Activated T-helper 1 cell treated with anti-CD3 and anti-CD28 coated beads, Interleukin-12 subunit alpha, Interleukin-12 subunit beta, Interleukin-2, Interleukin-4 antibody, amounts not matched to agents 30 ng/mL and 10 ng/mL and 1 ng/mL, durations not matched to agents 14 hours and 24 hours and 36 hours (primary cell): ENCODE measurements at regions not wholly inside any gene's neighbourhood (a gene's known extent, or its start where the extent isn't known, plus 50 kb on each side); places are given as distances from the start of the nearest gene placed in this dataset.

Experiments
- DNase-seq: peaks from one replicate; pipeline ENCODE4 v3.0.0; 2021; ENCODE audit warnings: low spot score
- H3K27ac Mint-ChIP-seq: one replicate; pipeline ENCODE4 v1.8.0; 2021; ENCODE audit warnings: mild to moderate bottlenecking, mixed read lengths
- H3K27me3 Mint-ChIP-seq: one replicate; pipeline ENCODE4 v1.8.0; 2022; ENCODE audit warnings: mild to moderate bottlenecking, moderate library complexity, mixed read lengths; ENCODE audit not compliant: insufficient read depth
- H3K36me3 Mint-ChIP-seq: one replicate; pipeline ENCODE4 v1.8.0; 2021; ENCODE audit warnings: low read depth, mixed read lengths
- H3K4me1 Mint-ChIP-seq: one replicate; pipeline ENCODE4 v1.8.0; 2021; ENCODE audit warnings: low read depth, mixed read lengths
- H3K4me3 Mint-ChIP-seq: one replicate; pipeline ENCODE4 v1.8.0; 2021; ENCODE audit warnings: mild to moderate bottlenecking, moderate library complexity, mixed read lengths
- H3K9me3 Mint-ChIP-seq: one replicate; pipeline ENCODE4 v1.8.0; 2021; ENCODE audit warnings: mixed read lengths
- intact Hi-C: fragments of 100-400 bp; cut with micrococcal nuclease; formaldehyde crosslinking; loops from one replicate; pipeline ENCODE4 v1.15.1; 2024

DNA sequence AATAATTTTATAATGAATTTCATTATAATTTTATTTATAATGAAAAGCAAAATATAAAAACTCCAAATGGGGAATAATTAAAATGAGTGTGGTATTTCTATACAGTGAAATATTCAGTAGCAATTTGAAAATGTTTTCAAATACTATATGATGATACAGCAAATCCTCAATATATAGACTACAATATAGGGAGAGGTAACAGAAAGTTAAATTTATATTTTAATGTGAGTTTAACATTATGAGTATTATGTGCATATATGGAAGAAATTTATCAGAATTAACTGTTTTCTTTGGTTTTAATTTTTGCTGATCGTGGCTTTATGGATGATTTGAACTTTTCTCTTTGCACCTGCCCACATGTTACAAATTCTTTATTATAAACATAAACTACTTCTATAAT lies 500.9 kb upstream of the ARRDC3 start:
- Mint-ChIP-seq H3K9me3 (no peaks in the 10 kb centered on the region), H3K36me3 (no peaks in the 10 kb centered on the region), H3K27ac (no peak overlapping the region), H3K4me1 (no peaks in the 10 kb centered on the region), H3K4me3 (no peak overlapping the region), H3K27me3 (no peaks in the 10 kb centered on the region)
- intact Hi-C loops: no loop called here
- DNase-seq: no peak

DNA sequence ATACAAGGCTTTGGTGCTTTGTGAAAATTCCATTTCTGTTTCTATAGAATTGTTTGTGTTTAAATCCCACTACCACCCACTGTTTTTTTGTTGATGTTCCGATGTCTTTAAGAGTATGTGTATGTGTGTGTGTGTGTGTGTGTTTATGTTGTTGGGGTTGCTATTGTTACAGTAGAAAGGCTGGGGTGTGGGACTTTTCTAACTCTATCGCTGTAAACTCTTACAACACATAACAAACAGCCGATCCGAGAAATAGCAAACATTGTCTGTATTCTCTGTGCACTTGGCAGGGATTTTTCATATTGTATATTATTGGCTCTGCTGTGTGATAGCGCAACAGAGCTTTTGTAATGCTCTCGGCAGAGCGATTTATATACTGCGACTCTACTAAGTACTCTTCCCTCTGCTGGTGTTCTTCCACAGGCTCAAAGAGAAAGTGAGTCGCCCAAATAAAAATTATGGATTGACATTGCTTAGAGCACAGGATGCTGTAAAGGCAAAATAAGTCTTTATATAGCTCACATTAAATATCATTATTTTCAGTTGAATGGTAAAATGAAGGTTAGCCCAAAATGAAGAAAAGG lies 492.2 kb upstream of the ARRDC3 start:
- Mint-ChIP-seq H3K27ac (no peak overlapping the region), H3K4me1 (no peaks in the 10 kb centered on the region), H3K27me3 (no peaks in the 10 kb centered on the region), H3K36me3 (no peaks in the 10 kb centered on the region), H3K4me3 (no peak overlapping the region), H3K9me3 (no peaks in the 10 kb centered on the region)
- DNase-seq: no peak
- intact Hi-C loops: no loop called here

DNA sequence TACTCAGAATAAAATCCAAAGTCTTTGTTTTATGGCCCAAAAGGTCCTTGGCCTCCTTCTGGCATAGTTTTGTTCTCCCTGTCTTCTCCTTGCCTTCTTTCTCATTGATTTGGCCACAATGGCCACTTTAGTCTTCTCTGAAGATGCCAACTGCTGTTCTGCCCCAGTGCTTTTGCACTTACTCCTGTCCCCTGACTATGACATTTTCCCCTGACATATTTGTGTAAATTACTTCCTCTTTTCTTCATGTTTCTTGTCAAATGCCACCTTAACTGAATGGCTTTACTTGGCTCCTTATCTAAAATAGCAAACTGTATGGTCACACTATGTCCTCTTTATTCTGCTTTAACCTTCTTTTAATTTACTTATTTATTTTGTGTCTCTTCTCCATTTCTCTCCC lies 484.7 kb upstream of the ARRDC3 start:
- DNase-seq: no peak
- Mint-ChIP-seq H3K4me3 (no peak overlapping the region), H3K4me1 (no peaks in the 10 kb centered on the region), H3K36me3 (no peaks in the 10 kb centered on the region), H3K27ac (no peak overlapping the region), H3K27me3 (no peaks in the 10 kb centered on the region), H3K9me3 (no peaks in the 10 kb centered on the region)
- intact Hi-C loops: no loop called here

DNA sequence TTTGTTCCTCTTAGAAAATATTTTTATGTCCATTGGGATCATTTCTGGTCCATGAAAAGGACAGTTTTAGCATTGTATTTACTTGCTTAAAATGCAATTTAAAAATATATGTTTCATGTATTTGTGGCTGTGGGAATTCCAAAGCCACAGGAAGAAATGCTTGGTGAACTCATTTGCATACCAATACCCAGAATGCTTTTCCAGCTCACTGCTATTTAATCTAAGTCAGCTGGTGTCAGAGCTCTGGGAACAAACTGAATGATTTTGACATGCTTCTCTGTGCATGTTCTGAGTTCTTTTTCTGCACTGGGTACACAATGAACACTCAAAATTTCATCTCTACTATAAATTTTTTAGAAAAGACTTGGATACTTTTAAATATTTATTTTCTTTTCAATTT lies 482.8 kb upstream of the ARRDC3 start:
- Mint-ChIP-seq H3K27me3 (no peaks in the 10 kb centered on the region), H3K36me3 (no peaks in the 10 kb centered on the region), H3K9me3 (no peaks in the 10 kb centered on the region), H3K4me1 (no peaks in the 10 kb centered on the region), H3K27ac (no peak overlapping the region), H3K4me3 (no peak overlapping the region)
- intact Hi-C loops: no loop called here
- no peak for DNase-seq

DNA sequence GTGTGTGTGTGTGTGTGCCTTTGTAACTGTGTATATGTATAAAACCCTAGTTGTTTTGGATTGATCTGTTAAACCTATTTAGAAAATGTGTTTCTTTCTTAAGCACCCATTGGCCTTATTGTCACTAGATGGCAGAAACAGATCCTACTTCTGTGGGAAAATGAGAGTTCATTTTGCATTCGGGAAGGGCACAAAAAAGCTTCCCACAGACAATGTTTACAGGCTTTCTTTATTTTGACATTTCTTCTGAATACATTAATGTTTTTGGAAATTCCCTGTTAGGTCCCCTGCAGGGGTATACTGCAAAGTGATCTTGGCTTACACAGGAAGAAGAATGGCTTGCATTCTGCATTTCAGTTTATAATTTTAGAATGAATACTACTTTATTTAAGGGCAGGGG lies 481.8 kb upstream of the ARRDC3 start:
- Mint-ChIP-seq H3K9me3 (no peaks in the 10 kb centered on the region), H3K36me3 (no peaks in the 10 kb centered on the region), H3K27ac (no peak overlapping the region), H3K4me1 (no peaks in the 10 kb centered on the region), H3K27me3 (no peaks in the 10 kb centered on the region), H3K4me3 (no peak overlapping the region)
- DNase-seq: no peak
- intact Hi-C loops: no loop called here

DNA sequence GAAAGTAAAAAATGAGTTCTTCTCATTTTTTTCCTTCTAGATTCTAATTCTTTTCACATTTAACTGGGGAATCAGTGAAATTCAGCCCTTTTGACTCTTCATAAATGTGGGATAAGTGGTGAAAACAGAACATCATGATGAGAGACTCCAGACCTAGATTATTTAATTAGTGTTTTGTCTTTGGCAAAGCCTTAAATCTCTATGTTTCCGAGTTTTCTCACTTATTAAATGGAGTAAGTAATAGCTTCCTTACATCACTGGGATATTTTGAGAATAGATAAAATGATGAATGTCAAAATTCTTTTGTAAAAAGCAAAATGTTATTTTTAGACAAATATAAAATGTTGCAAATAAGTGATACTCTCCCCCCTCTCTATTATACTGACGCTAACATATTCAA lies 468.6 kb upstream of the ARRDC3 start:
- H3K27me3 Mint-ChIP-seq: no peaks in the 10 kb centered on the region
- intact Hi-C loops: no loop called here
- no peaks in the 10 kb centered on the region for H3K9me3 Mint-ChIP-seq
- no peaks in the 10 kb centered on the region for H3K4me1 Mint-ChIP-seq
- H3K36me3 Mint-ChIP-seq: no peaks in the 10 kb centered on the region
- H3K4me3 Mint-ChIP-seq: no peak overlapping the region
- DNase-seq: no peak
- H3K27ac Mint-ChIP-seq: no peak overlapping the region

DNA sequence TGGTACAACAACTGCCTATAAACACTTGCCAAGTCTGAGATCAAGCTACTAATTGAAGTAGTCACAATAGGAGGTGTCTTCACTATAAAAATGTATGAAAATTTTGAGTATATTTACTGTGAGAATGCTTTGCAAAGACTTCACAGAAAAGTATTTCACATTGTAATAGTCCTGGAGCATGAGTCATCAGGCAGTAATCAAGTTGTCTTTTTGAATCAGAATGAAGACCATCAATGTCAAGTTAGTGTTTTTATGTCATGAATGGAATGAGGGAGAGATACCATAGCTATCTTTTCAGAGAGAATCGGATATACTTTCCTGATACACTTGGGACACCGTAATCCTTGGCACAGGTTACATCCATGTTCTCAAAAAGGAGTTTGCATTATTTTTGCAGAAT lies 466.9 kb upstream of the ARRDC3 start:
- Mint-ChIP-seq H3K36me3 (no peaks in the 10 kb centered on the region), H3K4me3 (no peak overlapping the region), H3K4me1 (no peaks in the 10 kb centered on the region), H3K27ac (no peak overlapping the region), H3K27me3 (no peaks in the 10 kb centered on the region), H3K9me3 (no peaks in the 10 kb centered on the region)
- DNase-seq: no peak
- intact Hi-C loops: no loop called here

DNA sequence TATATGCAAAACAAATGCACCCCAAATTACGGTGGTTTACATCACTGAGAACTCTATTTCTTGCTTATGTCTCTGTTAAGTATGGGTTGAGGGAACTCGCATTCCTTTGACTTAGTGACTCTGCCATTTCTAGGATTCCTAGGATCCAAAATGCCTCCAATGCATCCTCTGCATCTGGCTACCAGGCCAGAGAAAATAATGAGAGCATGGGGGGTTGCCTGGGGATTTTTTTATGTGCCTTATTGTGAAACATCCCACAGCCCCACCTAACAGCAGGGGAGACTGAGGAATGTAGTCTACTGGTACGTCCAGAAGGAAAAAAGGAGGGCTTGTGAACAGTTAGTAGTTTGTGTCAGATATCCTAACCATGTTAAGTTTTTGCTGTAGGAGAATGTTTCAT lies 466.0 kb upstream of the ARRDC3 start:
- H3K4me3 Mint-ChIP-seq: no peak overlapping the region
- no peaks in the 10 kb centered on the region for H3K36me3 Mint-ChIP-seq
- H3K27ac Mint-ChIP-seq: no peak overlapping the region
- H3K9me3 Mint-ChIP-seq: no peaks in the 10 kb centered on the region
- no peak for DNase-seq
- no peaks in the 10 kb centered on the region for H3K27me3 Mint-ChIP-seq
- H3K4me1 Mint-ChIP-seq: no peaks in the 10 kb centered on the region
- intact Hi-C loops: no loop called here

DNA sequence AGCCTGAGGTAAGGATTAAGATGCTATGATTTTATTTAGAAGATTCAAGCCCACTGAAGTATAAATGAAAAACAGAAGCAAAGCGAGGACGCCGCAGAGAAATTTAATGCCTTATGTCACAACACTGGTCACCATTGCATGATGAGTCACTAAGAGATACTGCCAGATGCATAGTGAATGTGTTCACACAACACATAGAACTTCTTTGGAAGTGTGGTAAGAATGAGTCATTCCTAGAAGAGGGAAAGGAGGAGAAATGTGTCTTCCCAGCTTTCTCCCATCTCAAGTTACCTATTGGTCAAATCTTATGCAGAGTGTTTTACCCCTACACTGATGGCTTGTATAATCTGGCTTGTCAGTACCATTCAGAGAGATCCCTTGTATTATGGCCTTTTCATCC lies 465.3 kb upstream of the ARRDC3 start:
- no peak for DNase-seq
- Mint-ChIP-seq H3K9me3 (no peaks in the 10 kb centered on the region), H3K36me3 (no peaks in the 10 kb centered on the region), H3K4me1 (no peaks in the 10 kb centered on the region), H3K27me3 (no peaks in the 10 kb centered on the region), H3K27ac (no peak overlapping the region), H3K4me3 (no peak overlapping the region)
- intact Hi-C loops: no loop called here

DNA sequence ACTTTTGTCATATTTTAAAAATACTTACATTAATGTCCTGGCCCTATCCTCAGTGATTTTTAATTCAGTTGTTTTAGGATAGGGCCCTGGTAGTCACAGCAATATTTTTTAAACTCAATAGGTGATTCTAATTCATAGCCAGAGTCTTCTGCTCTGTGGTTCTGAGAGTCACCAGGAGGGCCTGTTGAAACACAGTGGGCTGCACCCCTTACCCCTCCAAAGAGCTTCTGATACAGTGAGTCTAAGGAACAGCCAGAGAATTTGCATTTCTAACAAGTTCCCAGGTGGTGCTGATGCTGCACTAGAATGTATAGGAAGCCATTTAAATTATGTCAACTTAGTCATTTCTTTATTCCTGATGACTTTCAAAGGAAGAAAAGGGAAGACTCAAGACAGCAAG lies 458.3 kb upstream of the ARRDC3 start:
- Mint-ChIP-seq H3K27me3 (no peaks in the 10 kb centered on the region), H3K4me3 (no peak overlapping the region), H3K27ac (no peak overlapping the region), H3K4me1 (no peaks in the 10 kb centered on the region), H3K36me3 (no peaks in the 10 kb centered on the region), H3K9me3 (no peaks in the 10 kb centered on the region)
- intact Hi-C loops: no loop called here
- no peak for DNase-seq

DNA sequence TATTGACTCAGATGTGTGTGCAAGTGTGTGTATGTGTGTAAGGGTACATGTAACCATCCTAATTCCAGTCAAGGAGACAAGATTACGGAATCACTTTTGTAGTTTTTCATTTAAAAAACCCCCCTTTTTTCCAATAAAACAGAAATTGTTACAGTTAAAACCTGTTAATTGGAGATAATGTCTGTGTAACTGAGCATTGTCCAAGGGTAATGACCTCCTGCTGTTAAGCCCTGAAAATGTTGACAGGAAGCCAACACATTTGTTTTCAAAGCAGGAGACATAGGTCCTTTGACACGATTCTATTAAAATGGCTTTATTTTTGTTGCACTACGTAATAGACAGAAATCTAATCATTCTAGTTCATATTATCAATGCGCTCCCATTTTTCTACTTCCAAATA lies 457.3 kb upstream of the ARRDC3 start:
- Mint-ChIP-seq H3K4me3 (no peak overlapping the region), H3K27me3 (no peaks in the 10 kb centered on the region), H3K4me1 (no peaks in the 10 kb centered on the region), H3K27ac (no peak overlapping the region), H3K36me3 (no peaks in the 10 kb centered on the region), H3K9me3 (no peaks in the 10 kb centered on the region)
- intact Hi-C loops: no loop called here
- no peak for DNase-seq

DNA sequence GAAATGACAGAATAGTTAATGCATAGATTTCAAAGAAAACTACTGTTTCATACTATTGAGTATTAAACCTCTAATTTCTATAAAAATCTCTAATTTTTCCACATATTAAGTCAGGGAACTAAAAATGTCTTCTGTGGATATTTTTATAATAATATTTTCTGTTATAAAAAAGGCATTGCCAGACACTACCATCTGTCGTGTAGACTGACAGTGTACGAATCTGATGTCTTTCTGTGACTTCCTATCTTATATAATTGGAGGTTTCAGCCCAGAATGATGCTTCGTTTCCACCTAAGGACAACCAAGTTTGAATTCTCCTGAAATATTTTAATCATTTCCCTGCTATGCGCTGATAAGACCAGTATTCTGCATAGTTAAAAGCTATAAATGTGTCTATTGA lies 456.6 kb upstream of the ARRDC3 start:
- Mint-ChIP-seq H3K27ac (no peak overlapping the region), H3K4me1 (no peaks in the 10 kb centered on the region), H3K9me3 (no peaks in the 10 kb centered on the region), H3K4me3 (no peak overlapping the region), H3K27me3 (no peaks in the 10 kb centered on the region), H3K36me3 (no peaks in the 10 kb centered on the region)
- DNase-seq: no peak
- intact Hi-C loops: no loop called here

DNA sequence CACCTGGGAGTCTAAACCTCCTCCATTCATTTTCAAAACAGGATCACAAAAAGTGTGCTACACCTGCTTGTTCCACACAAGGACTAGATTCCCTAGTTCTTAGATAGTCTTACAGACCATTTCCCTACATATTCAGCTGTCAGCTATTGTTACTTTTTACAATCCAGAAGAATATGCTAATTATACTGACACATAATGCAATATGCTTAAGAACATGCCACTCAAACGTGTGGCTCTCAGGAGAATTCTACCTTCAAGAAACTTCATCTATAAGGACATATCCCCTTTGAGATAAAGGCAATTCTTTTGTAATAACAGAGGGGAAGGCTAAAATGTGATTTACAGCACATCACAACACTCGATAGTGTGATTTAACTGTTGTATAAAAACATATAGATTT lies 456.1 kb upstream of the ARRDC3 start:
- no peak for DNase-seq
- H3K4me1 Mint-ChIP-seq: no peaks in the 10 kb centered on the region
- intact Hi-C loops: no loop called here
- no peak overlapping the region for H3K4me3 Mint-ChIP-seq
- no peaks in the 10 kb centered on the region for H3K9me3 Mint-ChIP-seq
- no peaks in the 10 kb centered on the region for H3K27me3 Mint-ChIP-seq
- H3K36me3 Mint-ChIP-seq: no peaks in the 10 kb centered on the region
- H3K27ac Mint-ChIP-seq: no peak overlapping the region

DNA sequence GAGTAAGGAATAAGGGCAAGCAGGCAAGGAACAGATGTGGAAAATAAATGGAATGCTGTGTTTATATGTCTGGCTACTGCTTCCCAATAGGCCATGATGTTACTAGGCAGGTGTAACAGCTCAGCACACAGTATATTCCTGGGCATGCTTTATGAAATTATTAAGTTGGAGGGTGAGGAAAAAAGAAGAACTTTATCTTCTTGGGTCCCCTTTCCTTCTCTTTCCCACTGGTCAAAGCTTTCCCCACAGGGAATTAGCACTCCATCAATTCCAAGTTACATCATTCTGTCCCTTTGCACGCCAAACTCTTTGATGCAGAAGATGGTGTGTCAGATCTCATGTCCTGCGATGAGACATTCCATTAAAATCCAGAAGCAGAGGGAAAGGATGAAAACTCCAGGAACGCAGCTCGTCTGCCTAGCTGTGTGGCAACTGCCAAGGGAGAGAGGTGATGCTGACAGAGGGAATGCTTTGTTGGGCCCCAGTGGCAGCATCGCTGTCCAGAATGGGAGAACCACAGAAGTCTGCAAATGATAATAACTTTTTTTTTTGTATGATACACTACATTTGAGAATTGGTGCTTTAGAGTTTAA lies 447.3 kb upstream of the ARRDC3 start:
- H3K27ac Mint-ChIP-seq: no peak overlapping the region
- intact Hi-C loops: no loop called here
- H3K9me3 Mint-ChIP-seq: no peaks in the 10 kb centered on the region
- H3K36me3 Mint-ChIP-seq: no peaks in the 10 kb centered on the region
- no peak overlapping the region for H3K4me3 Mint-ChIP-seq
- no peak for DNase-seq
- no peaks in the 10 kb centered on the region for H3K27me3 Mint-ChIP-seq
- H3K4me1 Mint-ChIP-seq: no peaks in the 10 kb centered on the region
